ENCODE measurements at regions not wholly inside any gene's neighbourhood (a gene's known extent, or its start where the extent isn't known, plus 50 kb on each side); places are given as distances from the start of the nearest gene placed in this dataset.

- TF ChIP-seq MXD4 (CRISPR knock-in tag; IDR thresholded peaks at IDR 0.05; ENCODE audit: borderline replicate concordance) (no peak), CTCF (IDR thresholded peaks at IDR 0.05) (no peak), ATF6 (CRISPR knock-in tag; IDR thresholded peaks at IDR 0.05) (no peak), ZNF423 (CRISPR knock-in tag; IDR thresholded peaks at IDR 0.05) (no peak), HMGXB4 (CRISPR knock-in tag; IDR thresholded peaks at IDR 0.05) (no peak), JUN (CRISPR knock-in tag; IDR thresholded peaks at IDR 0.05) (no peak), E2F1 (CRISPR knock-in tag; IDR thresholded peaks at IDR 0.05) (no peak), AFF4 (CRISPR knock-in tag; IDR thresholded peaks at IDR 0.05; ENCODE audit: borderline replicate concordance) (no peak), E2F4 (CRISPR knock-in tag; IDR thresholded peaks at IDR 0.05; ENCODE audit: borderline replicate concordance, low read depth) (no peak), NR3C1 (CRISPR knock-in tag; conservative IDR thresholded peaks at IDR 0.05; ENCODE audit: low read depth) (no peak), STAT6 (CRISPR knock-in tag; conservative IDR thresholded peaks at IDR 0.05; ENCODE audit: low read depth) (no peak)
Observed at GRCh38 chr9:106575823-106576222, 287.1 kb upstream of the ZNF462 start.

Data from WTC11 (cell line).